GM12878 (cell line): ENCODE measurements at regions not wholly inside any gene's neighbourhood (a gene's known extent, or its start where the extent isn't known, plus 50 kb on each side); places are given as distances from the start of the nearest gene placed in this dataset.

Experiments
- ATF7 ChIP-seq: fragments of 450-650 bp; IDR thresholded peaks from 2 replicates; pipeline ENCODE4 v1.6.1; 2016; ENCODE audit warnings: low read depth, mild to moderate bottlenecking
- EGR1 ChIP-seq, 2 experiments: IDR thresholded peaks; 1 replicate in 1 of 2; 2 replicates in 1 of 2; pipeline ENCODE4 v1.6.1; 2011 to 2012; ENCODE audit warnings: low read depth in 2 of 2, low read length in 2 of 2, borderline replicate concordance in 1 of 2, mild to moderate bottlenecking in 1 of 2, moderate library complexity in 1 of 2
- EZH2 ChIP-seq: IDR thresholded peaks from 2 replicates; pipeline ENCODE4 v1.6.1; 2012; ENCODE audit warnings: low read depth, mild to moderate bottlenecking, control low read depth, inconsistent platforms, low read length, borderline replicate concordance; ENCODE audit not compliant: control insufficient read depth
- HDAC6 ChIP-seq: fragments of 200-600 bp; sonication (generic); IDR thresholded peaks from one replicate; pipeline ENCODE4 v1.8.0; 2017; ENCODE audit warnings: antibody characterized with exemption; ENCODE audit not compliant: unreplicated experiment
- IKZF1 ChIP-seq: fragments of 450-650 bp; conservative IDR thresholded peaks from 2 replicates; pipeline ENCODE4 v1.6.1; 2017; ENCODE audit warnings: antibody characterized with exemption, mild to moderate bottlenecking
- NFXL1 ChIP-seq: fragments of 450-650 bp; IDR thresholded peaks from 2 replicates; pipeline ENCODE4 v1.6.1; 2017; ENCODE audit warnings: antibody characterized with exemption, mild to moderate bottlenecking, borderline replicate concordance
- POLR2A ChIP-seq: IDR thresholded peaks from 2 replicates; pipeline ENCODE4 v1.6.1; 2011; ENCODE audit warnings: low read depth, mild to moderate bottlenecking, low read length
- POLR2AphosphoS5 ChIP-seq: IDR thresholded peaks from 2 replicates; pipeline ENCODE4 v1.6.1; 2011; ENCODE audit warnings: mild to moderate bottlenecking, low read length, inconsistent platforms
- TF ChIP-seq, protein P1 (sequence below): IDR thresholded peaks from 2 replicates; pipeline ENCODE4 v1.6.1; 2012; ENCODE audit warnings: mild to moderate bottlenecking, low read depth, low read length
- TF ChIP-seq, protein P2 (sequence below): fragments of 450-650 bp; IDR thresholded peaks from 2 replicates; pipeline ENCODE4 v1.6.1; 2016; ENCODE audit warnings: mild to moderate bottlenecking, moderate library complexity, borderline replicate concordance
- TF ChIP-seq, protein P3 (sequence below), 3 experiments: IDR thresholded peaks in 2 of 3; conservative IDR thresholded peaks in 1 of 3; 2 replicates each; pipeline ENCODE4 v1.5.1; 2011; ENCODE audit warnings: low read depth in 3 of 3, low read length in 3 of 3, mild to moderate bottlenecking in 3 of 3, control low read depth in 2 of 3, moderate library complexity in 2 of 3, inconsistent platforms in 1 of 3, mixed read lengths in 1 of 3; ENCODE audit not compliant: control insufficient read depth in 2 of 3, insufficient read depth in 1 of 3; ENCODE audit errors: extremely low read depth in 1 of 3
- TF ChIP-seq, protein P4 (sequence below): IDR thresholded peaks from 2 replicates; pipeline ENCODE4 v1.6.1; 2012; ENCODE audit warnings: low read depth, low read length, improper control_type of control experiment

DNA sequence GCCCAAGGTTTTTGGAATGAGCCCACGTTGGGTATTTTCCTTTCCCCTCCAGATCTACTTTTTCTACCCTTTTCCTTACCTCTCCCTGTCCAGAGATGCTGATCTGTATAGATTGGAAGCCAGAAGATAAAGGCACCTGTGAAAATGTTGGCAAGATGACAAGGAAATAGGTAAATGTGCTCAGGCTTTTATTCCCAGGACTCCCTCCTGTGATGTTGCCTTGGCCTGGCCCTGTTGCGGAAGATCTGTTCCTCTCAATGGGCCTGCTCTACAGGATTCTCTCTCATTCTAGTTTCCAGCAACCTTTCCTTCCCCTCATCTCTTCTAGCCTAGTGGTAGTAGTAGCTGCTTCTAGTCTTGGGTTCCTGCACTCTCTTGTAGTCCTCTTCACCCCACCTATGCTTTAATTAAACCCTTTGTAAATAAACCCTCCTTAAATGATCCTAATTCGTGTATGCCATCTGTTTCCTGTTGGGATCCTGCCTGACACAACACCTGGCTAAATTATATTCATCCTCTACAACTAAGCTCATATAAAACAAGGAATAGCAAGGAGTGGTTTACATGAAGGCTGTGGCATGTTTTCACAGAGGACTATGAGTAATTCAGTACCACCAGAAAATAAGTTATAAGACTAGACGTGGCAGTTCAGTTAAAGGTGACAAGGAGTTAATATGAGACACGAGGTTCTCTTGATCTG is 95.7 kb upstream of the MAOA start:
- TF ChIP-seq, protein P1, sequence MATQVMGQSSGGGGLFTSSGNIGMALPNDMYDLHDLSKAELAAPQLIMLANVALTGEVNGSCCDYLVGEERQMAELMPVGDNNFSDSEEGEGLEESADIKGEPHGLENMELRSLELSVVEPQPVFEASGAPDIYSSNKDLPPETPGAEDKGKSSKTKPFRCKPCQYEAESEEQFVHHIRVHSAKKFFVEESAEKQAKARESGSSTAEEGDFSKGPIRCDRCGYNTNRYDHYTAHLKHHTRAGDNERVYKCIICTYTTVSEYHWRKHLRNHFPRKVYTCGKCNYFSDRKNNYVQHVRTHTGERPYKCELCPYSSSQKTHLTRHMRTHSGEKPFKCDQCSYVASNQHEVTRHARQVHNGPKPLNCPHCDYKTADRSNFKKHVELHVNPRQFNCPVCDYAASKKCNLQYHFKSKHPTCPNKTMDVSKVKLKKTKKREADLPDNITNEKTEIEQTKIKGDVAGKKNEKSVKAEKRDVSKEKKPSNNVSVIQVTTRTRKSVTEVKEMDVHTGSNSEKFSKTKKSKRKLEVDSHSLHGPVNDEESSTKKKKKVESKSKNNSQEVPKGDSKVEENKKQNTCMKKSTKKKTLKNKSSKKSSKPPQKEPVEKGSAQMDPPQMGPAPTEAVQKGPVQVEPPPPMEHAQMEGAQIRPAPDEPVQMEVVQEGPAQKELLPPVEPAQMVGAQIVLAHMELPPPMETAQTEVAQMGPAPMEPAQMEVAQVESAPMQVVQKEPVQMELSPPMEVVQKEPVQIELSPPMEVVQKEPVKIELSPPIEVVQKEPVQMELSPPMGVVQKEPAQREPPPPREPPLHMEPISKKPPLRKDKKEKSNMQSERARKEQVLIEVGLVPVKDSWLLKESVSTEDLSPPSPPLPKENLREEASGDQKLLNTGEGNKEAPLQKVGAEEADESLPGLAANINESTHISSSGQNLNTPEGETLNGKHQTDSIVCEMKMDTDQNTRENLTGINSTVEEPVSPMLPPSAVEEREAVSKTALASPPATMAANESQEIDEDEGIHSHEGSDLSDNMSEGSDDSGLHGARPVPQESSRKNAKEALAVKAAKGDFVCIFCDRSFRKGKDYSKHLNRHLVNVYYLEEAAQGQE = no peak
- TF ChIP-seq, protein P2, sequence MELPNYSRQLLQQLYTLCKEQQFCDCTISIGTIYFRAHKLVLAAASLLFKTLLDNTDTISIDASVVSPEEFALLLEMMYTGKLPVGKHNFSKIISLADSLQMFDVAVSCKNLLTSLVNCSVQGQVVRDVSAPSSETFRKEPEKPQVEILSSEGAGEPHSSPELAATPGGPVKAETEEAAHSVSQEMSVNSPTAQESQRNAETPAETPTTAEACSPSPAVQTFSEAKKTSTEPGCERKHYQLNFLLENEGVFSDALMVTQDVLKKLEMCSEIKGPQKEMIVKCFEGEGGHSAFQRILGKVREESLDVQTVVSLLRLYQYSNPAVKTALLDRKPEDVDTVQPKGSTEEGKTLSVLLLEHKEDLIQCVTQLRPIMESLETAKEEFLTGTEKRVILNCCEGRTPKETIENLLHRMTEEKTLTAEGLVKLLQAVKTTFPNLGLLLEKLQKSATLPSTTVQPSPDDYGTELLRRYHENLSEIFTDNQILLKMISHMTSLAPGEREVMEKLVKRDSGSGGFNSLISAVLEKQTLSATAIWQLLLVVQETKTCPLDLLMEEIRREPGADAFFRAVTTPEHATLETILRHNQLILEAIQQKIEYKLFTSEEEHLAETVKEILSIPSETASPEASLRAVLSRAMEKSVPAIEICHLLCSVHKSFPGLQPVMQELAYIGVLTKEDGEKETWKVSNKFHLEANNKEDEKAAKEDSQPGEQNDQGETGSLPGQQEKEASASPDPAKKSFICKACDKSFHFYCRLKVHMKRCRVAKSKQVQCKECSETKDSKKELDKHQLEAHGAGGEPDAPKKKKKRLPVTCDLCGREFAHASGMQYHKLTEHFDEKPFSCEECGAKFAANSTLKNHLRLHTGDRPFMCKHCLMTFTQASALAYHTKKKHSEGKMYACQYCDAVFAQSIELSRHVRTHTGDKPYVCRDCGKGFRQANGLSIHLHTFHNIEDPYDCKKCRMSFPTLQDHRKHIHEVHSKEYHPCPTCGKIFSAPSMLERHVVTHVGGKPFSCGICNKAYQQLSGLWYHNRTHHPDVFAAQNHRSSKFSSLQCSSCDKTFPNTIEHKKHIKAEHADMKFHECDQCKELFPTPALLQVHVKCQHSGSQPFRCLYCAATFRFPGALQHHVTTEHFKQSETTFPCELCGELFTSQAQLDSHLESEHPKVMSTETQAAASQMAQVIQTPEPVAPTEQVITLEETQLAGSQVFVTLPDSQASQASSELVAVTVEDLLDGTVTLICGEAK = no peak
- TF ChIP-seq EGR1 (IDR thresholded peaks at IDR 0.05; ENCODE audit: borderline replicate concordance in 1 of 2, low read depth in 2 of 2, low read length in 2 of 2) (no peak), POLR2A (no peak), ATF7 (no peak), POLR2AphosphoS5 (no peak), IKZF1 (no peak), EZH2 (no peak), NFXL1 (no peak), HDAC6 (no peak)
- TF ChIP-seq, protein P3, sequence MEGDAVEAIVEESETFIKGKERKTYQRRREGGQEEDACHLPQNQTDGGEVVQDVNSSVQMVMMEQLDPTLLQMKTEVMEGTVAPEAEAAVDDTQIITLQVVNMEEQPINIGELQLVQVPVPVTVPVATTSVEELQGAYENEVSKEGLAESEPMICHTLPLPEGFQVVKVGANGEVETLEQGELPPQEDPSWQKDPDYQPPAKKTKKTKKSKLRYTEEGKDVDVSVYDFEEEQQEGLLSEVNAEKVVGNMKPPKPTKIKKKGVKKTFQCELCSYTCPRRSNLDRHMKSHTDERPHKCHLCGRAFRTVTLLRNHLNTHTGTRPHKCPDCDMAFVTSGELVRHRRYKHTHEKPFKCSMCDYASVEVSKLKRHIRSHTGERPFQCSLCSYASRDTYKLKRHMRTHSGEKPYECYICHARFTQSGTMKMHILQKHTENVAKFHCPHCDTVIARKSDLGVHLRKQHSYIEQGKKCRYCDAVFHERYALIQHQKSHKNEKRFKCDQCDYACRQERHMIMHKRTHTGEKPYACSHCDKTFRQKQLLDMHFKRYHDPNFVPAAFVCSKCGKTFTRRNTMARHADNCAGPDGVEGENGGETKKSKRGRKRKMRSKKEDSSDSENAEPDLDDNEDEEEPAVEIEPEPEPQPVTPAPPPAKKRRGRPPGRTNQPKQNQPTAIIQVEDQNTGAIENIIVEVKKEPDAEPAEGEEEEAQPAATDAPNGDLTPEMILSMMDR (IDR thresholded peaks at IDR 0.05 in 2 of 3, conservative IDR thresholded peaks at IDR 0.05 in 1 of 3; ENCODE audit: control insufficient read depth in 2 of 3, extremely low read depth in 1 of 3, insufficient read depth in 1 of 3, low read depth in 3 of 3, low read length in 3 of 3) = no peak
- TF ChIP-seq, protein P4, sequence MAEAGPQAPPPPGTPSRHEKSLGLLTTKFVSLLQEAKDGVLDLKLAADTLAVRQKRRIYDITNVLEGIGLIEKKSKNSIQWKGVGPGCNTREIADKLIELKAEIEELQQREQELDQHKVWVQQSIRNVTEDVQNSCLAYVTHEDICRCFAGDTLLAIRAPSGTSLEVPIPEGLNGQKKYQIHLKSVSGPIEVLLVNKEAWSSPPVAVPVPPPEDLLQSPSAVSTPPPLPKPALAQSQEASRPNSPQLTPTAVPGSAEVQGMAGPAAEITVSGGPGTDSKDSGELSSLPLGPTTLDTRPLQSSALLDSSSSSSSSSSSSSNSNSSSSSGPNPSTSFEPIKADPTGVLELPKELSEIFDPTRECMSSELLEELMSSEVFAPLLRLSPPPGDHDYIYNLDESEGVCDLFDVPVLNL = no peak
